ENCODE measurements at regions not wholly inside any gene's neighbourhood (a gene's known extent, or its start where the extent isn't known, plus 50 kb on each side); places are given as distances from the start of the nearest gene placed in this dataset.
"Not testable (repeated sequence)": the region's sequence is repeated elsewhere in the genome, so short reads cannot be mapped to it uniquely, and the experiment has no call there.

DNA sequence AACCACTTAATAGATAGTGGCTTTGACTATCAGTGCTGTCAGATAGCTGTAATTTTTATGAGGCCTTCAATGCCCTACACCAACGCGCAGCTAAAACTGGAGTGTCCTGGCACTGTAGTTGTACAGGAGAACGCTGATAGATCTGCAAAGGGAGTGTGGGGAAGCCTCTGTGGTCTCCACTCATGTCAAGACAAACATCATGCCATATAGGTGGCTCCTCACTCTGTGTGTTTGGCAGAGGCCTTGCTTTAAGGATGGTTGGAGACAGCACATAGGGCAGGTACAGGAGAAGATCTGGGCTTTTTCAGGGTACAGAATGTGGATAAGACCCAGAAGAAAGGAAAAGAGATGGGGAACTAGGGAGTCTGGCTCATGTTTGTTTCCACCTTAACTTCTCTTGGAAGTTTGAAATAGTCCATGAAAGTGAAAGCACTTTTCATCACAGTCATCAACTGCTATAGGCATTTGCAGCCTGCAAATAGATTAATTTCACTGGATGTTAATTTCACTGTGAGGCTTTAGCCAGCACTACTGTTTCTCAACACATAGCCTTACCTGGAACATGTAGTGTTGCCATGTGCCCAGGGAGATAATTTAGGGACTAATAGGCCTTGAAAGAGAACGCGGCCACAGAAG is 425.8 kb upstream of the TBL1XR1 start:
- Histone ChIP-seq H3K27me3 (no peaks in the 10 kb centered on the region), H3K36me3 (no peaks in the 10 kb centered on the region), H3K4me1 (peaks cover 0 to 32% (median 24%) of the 10 kb centered on the region in 12 donors), H3K27ac (peak overlapping the region in 6 of 12 donors; percentile 5 to 73 (median 24)), H3K9me3 (no peaks in the 10 kb centered on the region), H3K4me3 (no peak overlapping the region)
- 66 to 77% (median 72%) methylated on average over 5 of the region's 5 CpGs for WGBS, 4 donors
- no peak for DNase-seq
- TF ChIP-seq POLR2A (IDR thresholded peaks at IDR 0.05), result no peak
- TF ChIP-seq, protein P1, sequence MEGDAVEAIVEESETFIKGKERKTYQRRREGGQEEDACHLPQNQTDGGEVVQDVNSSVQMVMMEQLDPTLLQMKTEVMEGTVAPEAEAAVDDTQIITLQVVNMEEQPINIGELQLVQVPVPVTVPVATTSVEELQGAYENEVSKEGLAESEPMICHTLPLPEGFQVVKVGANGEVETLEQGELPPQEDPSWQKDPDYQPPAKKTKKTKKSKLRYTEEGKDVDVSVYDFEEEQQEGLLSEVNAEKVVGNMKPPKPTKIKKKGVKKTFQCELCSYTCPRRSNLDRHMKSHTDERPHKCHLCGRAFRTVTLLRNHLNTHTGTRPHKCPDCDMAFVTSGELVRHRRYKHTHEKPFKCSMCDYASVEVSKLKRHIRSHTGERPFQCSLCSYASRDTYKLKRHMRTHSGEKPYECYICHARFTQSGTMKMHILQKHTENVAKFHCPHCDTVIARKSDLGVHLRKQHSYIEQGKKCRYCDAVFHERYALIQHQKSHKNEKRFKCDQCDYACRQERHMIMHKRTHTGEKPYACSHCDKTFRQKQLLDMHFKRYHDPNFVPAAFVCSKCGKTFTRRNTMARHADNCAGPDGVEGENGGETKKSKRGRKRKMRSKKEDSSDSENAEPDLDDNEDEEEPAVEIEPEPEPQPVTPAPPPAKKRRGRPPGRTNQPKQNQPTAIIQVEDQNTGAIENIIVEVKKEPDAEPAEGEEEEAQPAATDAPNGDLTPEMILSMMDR (IDR thresholded peaks at IDR 0.05), result no peak
- intact Hi-C loops (cut with DNase I), result loop anchor here in 2 of 10 donors (5.0 to 10.0 kb wide), 2 partner anchors 62 to 426 kb away; partner anchors contain the start of gene TBL1XR1 (in 1 of the 2)
- peak in 1 of 4 donors; percentile 7 for ATAC-seq

DNA sequence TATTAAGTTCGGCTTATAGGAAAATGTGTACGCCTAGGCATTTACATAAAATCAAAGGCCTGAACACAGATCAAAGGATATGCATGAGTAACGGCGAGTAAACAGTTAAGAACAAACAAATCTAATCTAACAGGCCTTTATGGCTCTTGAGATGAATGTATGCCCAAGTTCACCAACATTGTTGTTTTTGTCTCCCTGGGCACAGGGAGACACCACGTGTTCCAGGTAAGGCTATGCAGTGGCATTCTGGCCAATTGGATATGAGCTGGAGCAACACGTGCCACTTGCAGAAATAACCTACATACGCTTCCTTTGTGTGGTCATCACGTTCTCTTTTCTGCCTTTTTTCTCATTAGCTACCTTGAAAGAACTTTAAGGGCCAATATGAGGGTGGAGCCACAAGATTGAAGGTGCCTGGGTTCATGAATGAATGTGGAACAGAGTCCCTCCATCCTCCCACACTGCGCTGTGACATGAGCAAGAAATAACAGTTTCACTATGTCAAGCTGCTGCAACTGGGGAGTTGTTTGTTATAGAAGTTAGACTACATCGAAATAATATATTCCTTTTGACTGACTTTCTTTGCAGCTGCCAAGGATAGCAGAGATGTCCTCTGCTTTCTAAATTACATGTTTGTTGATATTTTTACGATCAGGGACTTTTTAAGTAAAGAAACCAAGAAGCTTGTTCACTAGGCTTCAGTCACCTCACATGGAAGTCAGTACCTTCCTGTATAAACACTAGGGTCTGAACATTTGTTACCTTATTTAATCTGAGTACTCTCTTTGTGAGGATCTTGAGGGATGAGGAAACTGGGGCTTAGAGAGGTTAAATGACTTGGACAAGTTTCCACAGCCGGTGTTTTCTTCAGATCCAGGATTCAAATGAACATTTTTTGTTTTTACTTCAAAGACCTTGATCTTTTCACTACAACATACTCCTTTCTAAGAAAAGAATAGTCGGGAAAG is 427.5 kb upstream of the TBL1XR1 start:
- H3K36me3 ChIP-seq, result no peaks in the 10 kb centered on the region
- H3K27ac ChIP-seq, result no peak overlapping the region
- H3K27me3 ChIP-seq, result no peaks in the 10 kb centered on the region
- intact Hi-C loops (cut with DNase I), result loop anchor here in 2 of 10 donors (5.0 to 10.0 kb wide), 2 partner anchors 60 to 428 kb away; partner anchors contain the start of gene TBL1XR1 (in 1 of the 2)
- TF ChIP-seq, protein P1 (IDR thresholded peaks at IDR 0.05), result no peak
- TF ChIP-seq POLR2A (IDR thresholded peaks at IDR 0.05), result no peak
- ATAC-seq, result no peak
- H3K9me3 ChIP-seq, result no peaks in the 10 kb centered on the region
- DNase-seq, result no peak
- 93 to 95% (median 93%) methylated on average over 13 of the region's 13 CpGs for WGBS, 4 donors
- H3K4me1 ChIP-seq, result peaks cover 0 to 19% (median 12%) of the 10 kb centered on the region in 12 donors
- no peak overlapping the region for H3K4me3 ChIP-seq

DNA sequence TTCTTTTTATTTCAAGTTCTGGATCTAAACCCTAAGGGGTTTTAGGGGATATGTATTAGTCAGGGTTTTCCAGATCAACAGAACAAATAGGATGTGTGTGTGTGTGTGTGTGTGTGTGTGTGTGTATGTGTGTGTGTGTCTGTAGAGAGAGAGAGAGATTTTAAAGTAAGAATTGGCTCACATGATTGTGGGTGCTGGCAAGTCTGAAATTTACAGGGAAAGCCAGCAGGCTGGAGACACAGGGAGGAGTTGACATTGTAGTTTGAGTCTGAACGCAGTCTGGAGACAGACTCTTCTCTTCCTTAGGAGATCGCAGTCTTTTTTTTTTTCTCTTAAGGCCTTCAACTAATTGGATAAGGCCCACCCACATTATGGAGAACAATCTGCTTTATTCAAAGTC is 428.8 kb upstream of the TBL1XR1 start:
- ATAC-seq (no peak), DNase-seq (no peak)
- Histone ChIP-seq H3K4me3 (no peak overlapping the region), H3K9me3 (no peaks in the 10 kb centered on the region), H3K27me3 (no peaks in the 10 kb centered on the region), H3K4me1 (peaks cover 0 to 16% (median 11%) of the 10 kb centered on the region in 12 donors), H3K27ac (no peak overlapping the region), H3K36me3 (no peaks in the 10 kb centered on the region)
- WGBS, 4 donors, result 84 to 98% (median 97%) methylated on average over 2 of the region's 2 CpGs
- intact Hi-C loops (cut with DNase I), result loop anchor here in 1 of 10 donors (10.0 kb wide), 1 partner anchor 59 kb away; no protein-coding TSS in a partner anchor
- TF ChIP-seq, protein P1 (IDR thresholded peaks at IDR 0.05), result no peak
- TF ChIP-seq POLR2A (IDR thresholded peaks at IDR 0.05), result no peak

DNA sequence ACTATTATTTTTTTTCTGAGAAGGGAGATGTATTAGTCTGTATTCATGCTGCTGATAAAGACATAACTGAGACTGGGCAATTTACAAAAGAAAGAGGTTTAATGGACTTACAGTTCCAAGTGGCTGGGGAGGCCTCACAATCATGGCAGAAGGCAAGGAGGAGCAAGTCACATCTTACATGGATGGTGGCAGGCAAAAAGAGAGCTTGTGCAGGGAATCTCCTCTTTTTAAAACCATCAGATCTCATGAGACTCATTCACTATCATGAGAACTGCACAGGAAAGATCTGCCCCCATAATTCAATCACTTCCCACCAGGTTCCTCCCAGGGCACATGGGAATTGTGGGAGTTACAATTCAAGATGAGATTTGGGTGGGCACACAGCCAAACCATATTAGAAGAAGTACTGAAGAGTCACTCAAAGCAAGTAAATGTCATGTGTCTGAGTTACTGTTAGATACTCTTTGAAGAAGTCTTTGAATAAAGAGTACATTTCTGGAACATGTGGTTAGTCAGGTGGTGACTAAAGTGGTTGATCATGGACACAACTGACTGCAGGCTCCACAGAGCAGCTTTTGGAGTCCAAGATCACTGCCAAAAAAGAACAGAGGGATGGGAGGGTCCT is 430.9 kb upstream of the TBL1XR1 start:
- H3K9me3 ChIP-seq, H3K36me3 ChIP-seq, H3K4me1 ChIP-seq, H3K27me3 ChIP-seq, H3K27ac ChIP-seq, H3K4me3 ChIP-seq, ATAC-seq, DNase-seq: not testable (repeated sequence)
- intact Hi-C loops (cut with DNase I), result loop anchor here in 1 of 10 donors (10.0 kb wide), 1 partner anchor 57 kb away; no protein-coding TSS in a partner anchor

Data from heart left ventricle (tissue), 16 donors.